Motor neuron (in vitro differentiated cells): ENCODE measurements at regions not wholly inside any gene's neighbourhood (a gene's known extent, or its start where the extent isn't known, plus 50 kb on each side); places are given as distances from the start of the nearest gene placed in this dataset.

Source experiments
- ATAC-seq, 8 experiments: fragments of 200-7000 bp; cut with Tn5 transposase; replicated peaks in 6 of 8; 2 replicates each; pipeline ENCODE4 v1.8.0; 2021; ENCODE audit warnings: mild to moderate bottlenecking in 8 of 8, moderate library complexity in 8 of 8
- H3K27ac ChIP-seq, 2 donors: fragments of 250-450 bp; sonication (Bioruptor Pico); 2 replicates each; pipeline ENCODE4 v1.9.0; 2021; ENCODE audit warnings: antibody characterized with exemption in 2 of 2, mild to moderate bottlenecking in 2 of 2, moderate library complexity in 1 of 2
- H3K4me1 ChIP-seq, 2 donors: fragments of 250-450 bp; sonication (Bioruptor Pico); replicated peaks in 1 of 2; 2 replicates each; pipeline ENCODE4 v1.6.1; 2021; ENCODE audit warnings: antibody characterized with exemption in 2 of 2, mild to moderate bottlenecking in 2 of 2, moderate library complexity in 1 of 2
- H3K4me3 ChIP-seq, 5 donors: fragments of 250-450 bp; sonication (Bioruptor Pico); 2 replicates each; pipeline ENCODE4 v1.9.0; 2021; ENCODE audit warnings: antibody characterized with exemption in 5 of 5, mild to moderate bottlenecking in 5 of 5, moderate library complexity in 4 of 5
- WGBS, 10 experiments: fragments of 450-650 bp; shearing (Covaris generic); methylation state at CpG; one replicate each; pipeline ENCODE4 v1.0.0; 2022; 5-methylcytosine and 5-hydroxymethylcytosine counted together
- in situ Hi-C, 9 experiments: fragments of 400-800 bp; cut with MboI; loops; one replicate each; pipeline ENCODE4 v1.15.0; 2021; ENCODE audit warnings: low sequenced_read_pairs in 9 of 9, low pct_unique_long_range_greater_than_20kb in 2 of 9; ENCODE audit not compliant: unreplicated experiment in 9 of 9

- H3K4me3 ChIP-seq: no peak overlapping the region
Measured at GRCh38 chr1:98468111-98468717, 193.3 kb upstream of the SNX7 start.

GRCh38 chr1:98467586-98467985, 193.9 kb upstream of the SNX7 start:
- no peak overlapping the region for H3K4me3 ChIP-seq
- WGBS, 10 experiments: 37 to 78% (median 54%) methylated on average over 1 to 4 of the region's 4 CpGs
- H3K4me1 ChIP-seq: peaks cover 0 to 11% of the 10 kb centered on the region in 2 donors
- no peak overlapping the region for H3K27ac ChIP-seq
- ATAC-seq: no peak
- in situ Hi-C loops: loop anchor here in 7 of 9 experiments (10.0 to 25.0 kb wide), 4 partner anchors 230 to 413 kb away; no protein-coding TSS in a partner anchor

More at GRCh38 chr1:98468111-98468717, 193.3 kb upstream of the SNX7 start:
- peak in 4 of 8 experiments; percentile 28 to 46 (median 40) for ATAC-seq
- WGBS, 10 experiments: 0 to 29% (median 7%) methylated on average over 1 to 2 of the region's 2 CpGs
- in situ Hi-C loops: loop anchor here in 7 of 9 experiments (10.0 to 25.0 kb wide), 4 partner anchors 231 to 413 kb away; no protein-coding TSS in a partner anchor
- Histone ChIP-seq H3K27ac (no peak overlapping the region), H3K4me1 (peaks cover 0 to 11% of the 10 kb centered on the region in 2 donors)

- Histone ChIP-seq H3K4me1 (peaks cover 0 to 11% of the 10 kb centered on the region in 2 donors), H3K27ac (no peak overlapping the region), H3K4me3 (no peak overlapping the region)
- ATAC-seq: no peak
- in situ Hi-C loops: loop anchor here in 7 of 9 experiments (10.0 to 25.0 kb wide), 4 partner anchors 230 to 412 kb away; no protein-coding TSS in a partner anchor
Measured at GRCh38 chr1:98467122-98467521, 194.4 kb upstream of the SNX7 start.

- in situ Hi-C loops: loop anchor here in 7 of 9 experiments (10.0 to 25.0 kb wide), 4 partner anchors 225 to 407 kb away; no protein-coding TSS in a partner anchor
- ATAC-seq: no peak
- WGBS, 10 experiments: 42 to 100% (median 90%) methylated on average over 1 to 7 of the region's 7 CpGs
- Histone ChIP-seq H3K4me1 (peaks cover 3 to 11% of the 10 kb centered on the region in 2 donors), H3K4me3 (no peak overlapping the region), H3K27ac (no peak overlapping the region)
Measured at GRCh38 chr1:98461873-98462385, 199.6 kb upstream of the SNX7 start.

GRCh38 chr1:98460136-98460535, 201.4 kb upstream of the SNX7 start:
- peaks cover 3 to 11% of the 10 kb centered on the region in 2 donors for H3K4me1 ChIP-seq
- no peak overlapping the region for H3K27ac ChIP-seq
- ATAC-seq: peak in 1 of 8 experiments; percentile 36
- no peak overlapping the region for H3K4me3 ChIP-seq
- in situ Hi-C loops: loop anchor here in 7 of 9 experiments (10.0 to 25.0 kb wide), 4 partner anchors 223 to 405 kb away; no protein-coding TSS in a partner anchor
- WGBS, 10 experiments: 13 to 78% (median 50%) methylated on average over 1 of the region's 1 CpG; no CpG with 5 or more reads in 3 of the 10 experiments

- in situ Hi-C loops: loop anchor here in 6 of 9 experiments (25.0 kb wide), 3 partner anchors 222 to 397 kb away; no protein-coding TSS in a partner anchor
- 80 to 100% (median 94%) methylated on average over 1 to 2 of the region's 2 CpGs; no CpG with 5 or more reads in 1 of the 10 experiments for WGBS, 10 experiments
- H3K4me3 ChIP-seq: no peak overlapping the region
- peaks cover 3 to 6% of the 10 kb centered on the region in 2 donors for H3K4me1 ChIP-seq
- no peak overlapping the region for H3K27ac ChIP-seq
- no peak for ATAC-seq
Measured at GRCh38 chr1:98459486-98459870, 202.0 kb upstream of the SNX7 start.

GRCh38 chr1:98458511-98459485, 202.7 kb upstream of the SNX7 start:
- WGBS, 10 experiments: 0 to 96% (median 52%) methylated on average over 1 to 8 of the region's 8 CpGs
- H3K4me1 ChIP-seq: peaks cover 0 to 3% of the 10 kb centered on the region in 2 donors
- in situ Hi-C loops: loop anchor here in 6 of 9 experiments (25.0 kb wide), 3 partner anchors 221 to 396 kb away; no protein-coding TSS in a partner anchor
- H3K27ac ChIP-seq: no peak overlapping the region
- H3K4me3 ChIP-seq: no peak overlapping the region
- no peak for ATAC-seq

GRCh38 chr1:98457248-98457647, 204.3 kb upstream of the SNX7 start:
- WGBS, 10 experiments: 38 to 100% (median 91%) methylated on average over 1 to 4 of the region's 4 CpGs

GRCh38 chr1:98454666-98455065, 206.9 kb upstream of the SNX7 start:
- Histone ChIP-seq H3K4me3 (no peak overlapping the region), H3K4me1 (peaks cover 6 to 11% of the 10 kb centered on the region in 2 donors), H3K27ac (no peak overlapping the region)
- in situ Hi-C loops: loop anchor here in 6 of 9 experiments (25.0 kb wide), 3 partner anchors 217 to 392 kb away; no protein-coding TSS in a partner anchor
- WGBS, 10 experiments: 38 to 93% (median 75%) methylated on average over 2 to 4 of the region's 4 CpGs; no CpG with 5 or more reads in 1 of the 10 experiments
- no peak for ATAC-seq

More at GRCh38 chr1:98457248-98457647, 204.3 kb upstream of the SNX7 start:
- ATAC-seq: peak in 1 of 8 experiments; percentile 51
- in situ Hi-C loops: loop anchor here in 6 of 9 experiments (25.0 kb wide), 3 partner anchors 220 to 395 kb away; no protein-coding TSS in a partner anchor
- no peak overlapping the region for H3K27ac ChIP-seq
- H3K4me1 ChIP-seq: peaks cover 3 to 5% of the 10 kb centered on the region in 2 donors
- no peak overlapping the region for H3K4me3 ChIP-seq

GRCh38 chr1:98453066-98453465, 208.5 kb upstream of the SNX7 start:
- no peak overlapping the region for H3K4me3 ChIP-seq
- H3K27ac ChIP-seq: no peak overlapping the region
- no peak for ATAC-seq
- WGBS, 10 experiments: 75 to 100% (median 89%) methylated on average over 1 of the region's 1 CpG; no CpG with 5 or more reads in 1 of the 10 experiments
- peaks cover 4 to 11% of the 10 kb centered on the region in 2 donors for H3K4me1 ChIP-seq
- in situ Hi-C loops: loop anchor here in 6 of 9 experiments (25.0 kb wide), 3 partner anchors 216 to 391 kb away; no protein-coding TSS in a partner anchor

GRCh38 chr1:98452162-98452561, 209.4 kb upstream of the SNX7 start:
- peaks cover 4 to 11% of the 10 kb centered on the region in 2 donors for H3K4me1 ChIP-seq
- no peak overlapping the region for H3K4me3 ChIP-seq
- in situ Hi-C loops: loop anchor here in 6 of 9 experiments (25.0 kb wide), 3 partner anchors 215 to 390 kb away; no protein-coding TSS in a partner anchor
- no peak overlapping the region for H3K27ac ChIP-seq
- 29 to 94% (median 59%) methylated on average over 2 of the region's 2 CpGs for WGBS, 10 experiments
- peak in 1 of 8 experiments; percentile 24 for ATAC-seq

- ATAC-seq: no peak
- WGBS, 10 experiments: 50 to 100% (median 91%) methylated on average over 1 of the region's 1 CpG
- Histone ChIP-seq H3K4me1 (no peaks in the 10 kb centered on the region), H3K27ac (no peak overlapping the region), H3K4me3 (no peak overlapping the region)
- in situ Hi-C loops: no loop called here
Measured at GRCh38 chr1:98441281-98441680, 220.2 kb upstream of the SNX7 start.
